Heart right ventricle (tissue), 16 donors: ENCODE measurements at regions not wholly inside any gene's neighbourhood (a gene's known extent, or its start where the extent isn't known, plus 50 kb on each side); places are given as distances from the start of the nearest gene placed in this dataset.

Source experiments
- ATAC-seq, 8 donors: fragments of 200-7000 bp; cut with Tn5 transposase; one replicate each; pipeline ENCODE4 v1.9.1; 2020; ENCODE audit warnings: mild to moderate bottlenecking in 8 of 8, moderate library complexity in 8 of 8, moderate number of reproducible peaks in 1 of 8
- DNase-seq, 2 donors: peaks; one replicate each; pipeline ENCODE4 v3.0.0-alpha.2; 2020
- H3K27ac ChIP-seq, 10 donors: fragments of 200-600 bp; sonication (generic) in 2 of 10; one replicate each; pipeline versions ENCODE4 v1.5.0 to v1.8.0; 2020 to 2022; ENCODE audit warnings: mild to moderate bottlenecking in 3 of 10
- H3K27me3 ChIP-seq, 7 donors: fragments of 200-600 bp; one replicate each; pipeline ENCODE4 v1.8.0; 2021 to 2022; ENCODE audit warnings: mild to moderate bottlenecking in 2 of 7
- H3K36me3 ChIP-seq, 9 donors: fragments of 200-600 bp; sonication (generic) in 1 of 9; one replicate each; pipeline versions ENCODE4 v1.5.0 to v1.8.0; 2020 to 2022; ENCODE audit warnings: mild to moderate bottlenecking in 2 of 9
- H3K4me1 ChIP-seq, 9 donors: fragments of 200-600 bp; sonication (generic) in 1 of 9; one replicate each; pipeline versions ENCODE4 v1.5.0 to v1.8.0; 2020 to 2022; ENCODE audit warnings: mild to moderate bottlenecking in 4 of 9
- H3K4me3 ChIP-seq, 10 donors: fragments of 200-600 bp; sonication (generic) in 2 of 10; one replicate each; pipeline versions ENCODE4 v1.5.0 to v1.8.0; 2020 to 2022; ENCODE audit warnings: mild to moderate bottlenecking in 7 of 10, moderate library complexity in 2 of 10
- H3K9me3 ChIP-seq, 11 donors: fragments of 200-600 bp in 10 of 11; sonication (generic) in 2 of 11; one replicate each; pipeline versions ENCODE4 v1.5.0 to v1.8.0; 2013 to 2022; ENCODE audit warnings: mild to moderate bottlenecking in 2 of 11, control low read depth in 1 of 11, moderate library complexity in 1 of 11
- WGBS, 2 donors: extraction: QIAGEN DNeasy Blood & Tissue Kit; methylation state at CpG; one replicate each; pipeline ENCODE4 v1.1.7; 2013; ENCODE audit warnings: inconsistent platforms in 1 of 2; 5-methylcytosine and 5-hydroxymethylcytosine counted together
- intact Hi-C, 10 donors: fragments of 100-400 bp; cut with DNase I; formaldehyde crosslinking; loops; one replicate each; pipeline versions ENCODE4 v1.11.1 to v1.14.2; 2022
- TF ChIP-seq, protein P1 (sequence below), 9 donors: fragments of 200-600 bp; sonication (generic) in 2 of 9; IDR thresholded peaks; one replicate each; pipeline versions ENCODE4 v1.5.0 to v1.8.0; 2021 to 2022; ENCODE audit warnings: antibody characterized with exemption in 9 of 9, mild to moderate bottlenecking in 5 of 9, moderate library complexity in 1 of 9
- donor health status: Arrhythmogenic right ventricular cardiomyopathy.
- donor health status: ischemic (EF 13 %, LVEDD 7.1; RV severe dilation, severe dysfunction).
- donor health status: healthy with polysubstance abuse.
- donor health status: DM: no; HTN: yes; CAD: no.
- donor health status: DM: no; HTN: no; CAD: no.
- donor health status: ischemic (EF 25% LVEDD 6.9; RV normal size, moderate dysfunction).
- donor health status: ischemic (EF 25% LVEDD 5.7; RV mildly dilated, moderate dysfunction).
- donor health status: healthy.
- donor health status: DM: yes; HTN: yes; CAD: no.
- donor health status: Ischemic cardiomyopathy.
- donor health status: ischemic (EF 35%, LVEDD 5.7; RV mildly dilated, moderate dysfunction).
- donor health status: nonischemic (EF 11% LVEDD 7.7; RV severe dilation, severe dysfunction).
- donor health status: DM: yes; HTN: yes; CAD: no.
- donor health status: PGD.
- donor health status: ischemic (EF 29% LVEDD 5.4; RV normal size, mild dysfunction).
- donor health status: nonischemic (EF 23%, LVEDD 6.1; RV moderate dilation, normal function).

DNA sequence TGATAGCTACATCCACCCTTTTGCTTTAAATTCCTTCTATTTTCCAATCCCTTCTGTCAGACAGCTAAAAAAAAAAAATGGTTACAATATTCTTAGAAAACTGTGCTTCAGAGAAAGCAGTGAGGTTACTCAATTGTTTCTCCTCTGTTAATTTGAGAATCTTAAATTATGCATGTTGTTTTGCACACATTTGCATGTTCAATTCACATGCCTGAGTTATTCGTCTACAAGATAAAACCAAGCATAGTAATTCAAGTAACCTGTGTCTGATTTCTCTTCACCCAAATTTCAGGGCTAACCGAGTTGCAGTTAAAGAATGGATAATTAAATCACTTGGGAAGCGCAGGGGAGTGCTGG lies 81.0 kb upstream of the MED13L start:
- WGBS, 2 donors, result 30 to 39% methylated on average over 3 of the region's 3 CpGs
- Histone ChIP-seq H3K27ac (peak overlapping the region; percentile 47 to 76 (median 70)), H3K36me3 (no peaks in the 10 kb centered on the region), H3K9me3 (no peaks in the 10 kb centered on the region), H3K4me1 (peaks cover 0 to 26% (median 8%) of the 10 kb centered on the region in 9 donors), H3K27me3 (no peaks in the 10 kb centered on the region), H3K4me3 (peak overlapping the region in 4 of 10 donors; percentile 17 to 30 (median 22))
- DNase-seq (no peak), ATAC-seq (no peak)
- intact Hi-C loops, result loop anchor here in 2 of 10 donors (10.0 kb wide), 2 partner anchors 74 to 236 kb away; no protein-coding TSS in a partner anchor
- TF ChIP-seq, protein P1, sequence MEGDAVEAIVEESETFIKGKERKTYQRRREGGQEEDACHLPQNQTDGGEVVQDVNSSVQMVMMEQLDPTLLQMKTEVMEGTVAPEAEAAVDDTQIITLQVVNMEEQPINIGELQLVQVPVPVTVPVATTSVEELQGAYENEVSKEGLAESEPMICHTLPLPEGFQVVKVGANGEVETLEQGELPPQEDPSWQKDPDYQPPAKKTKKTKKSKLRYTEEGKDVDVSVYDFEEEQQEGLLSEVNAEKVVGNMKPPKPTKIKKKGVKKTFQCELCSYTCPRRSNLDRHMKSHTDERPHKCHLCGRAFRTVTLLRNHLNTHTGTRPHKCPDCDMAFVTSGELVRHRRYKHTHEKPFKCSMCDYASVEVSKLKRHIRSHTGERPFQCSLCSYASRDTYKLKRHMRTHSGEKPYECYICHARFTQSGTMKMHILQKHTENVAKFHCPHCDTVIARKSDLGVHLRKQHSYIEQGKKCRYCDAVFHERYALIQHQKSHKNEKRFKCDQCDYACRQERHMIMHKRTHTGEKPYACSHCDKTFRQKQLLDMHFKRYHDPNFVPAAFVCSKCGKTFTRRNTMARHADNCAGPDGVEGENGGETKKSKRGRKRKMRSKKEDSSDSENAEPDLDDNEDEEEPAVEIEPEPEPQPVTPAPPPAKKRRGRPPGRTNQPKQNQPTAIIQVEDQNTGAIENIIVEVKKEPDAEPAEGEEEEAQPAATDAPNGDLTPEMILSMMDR (IDR thresholded peaks at IDR 0.05), result no peak

GRCh38 chr12:116358893-116359761 lies 81.6 kb upstream of the MED13L start:
- no peaks in the 10 kb centered on the region for H3K9me3 ChIP-seq
- DNase-seq (peak; percentile 90 to 93), ATAC-seq (peak; percentile 92 to 99 (median 96))
- TF ChIP-seq, protein P1 (IDR thresholded peaks at IDR 0.05), result no peak
- 3 to 9% methylated on average over 10 of the region's 10 CpGs for WGBS, 2 donors
- H3K27ac ChIP-seq, result peak overlapping the region; percentile 47 to 76 (median 70)
- H3K4me1 ChIP-seq, result peaks cover 0 to 26% (median 8%) of the 10 kb centered on the region in 9 donors
- H3K27me3 ChIP-seq, result no peaks in the 10 kb centered on the region
- no peaks in the 10 kb centered on the region for H3K36me3 ChIP-seq
- H3K4me3 ChIP-seq, result peak overlapping the region in 4 of 10 donors; percentile 17 to 30 (median 22)
- intact Hi-C loops, result loop anchor here in 2 of 10 donors (10.0 kb wide), 2 partner anchors 74 to 236 kb away; no protein-coding TSS in a partner anchor

GRCh38 chr12:116360579-116361413 lies 83.3 kb upstream of the MED13L start:
- Histone ChIP-seq H3K27me3 (no peaks in the 10 kb centered on the region), H3K27ac (no peak overlapping the region)
- 90 to 95% methylated on average over 6 of the region's 6 CpGs for WGBS, 2 donors

More at GRCh38 chr12:116360579-116361413, 83.3 kb upstream of the MED13L start:
- DNase-seq (no peak), ATAC-seq (no peak)
- peaks cover 0 to 26% (median 8%) of the 10 kb centered on the region in 9 donors for H3K4me1 ChIP-seq
- no peaks in the 10 kb centered on the region for H3K36me3 ChIP-seq
- TF ChIP-seq, protein P1 (IDR thresholded peaks at IDR 0.05), result no peak
- no peak overlapping the region for H3K4me3 ChIP-seq
- intact Hi-C loops, result no loop called here
- H3K9me3 ChIP-seq, result no peaks in the 10 kb centered on the region
